NCI-H748 treated with DMSO at 0.1 percent for 48 hours (cell line): ENCODE measurements at regions not wholly inside any gene's neighbourhood (a gene's known extent, or its start where the extent isn't known, plus 50 kb on each side); places are given as distances from the start of the nearest gene placed in this dataset.
A peak's percentile ranks its signal among the peaks of the same experiment; 100 is the strongest.

Source experiments
- DNase-seq: peaks from one replicate; lab custom pipeline; 2025; lab: John Stamatoyannopoulos, UW

- DNase-seq = no peak
These were observed 1530.6 kb upstream of the CDH6 start for GRCh38 chr5:29662876-29663275.

DNA sequence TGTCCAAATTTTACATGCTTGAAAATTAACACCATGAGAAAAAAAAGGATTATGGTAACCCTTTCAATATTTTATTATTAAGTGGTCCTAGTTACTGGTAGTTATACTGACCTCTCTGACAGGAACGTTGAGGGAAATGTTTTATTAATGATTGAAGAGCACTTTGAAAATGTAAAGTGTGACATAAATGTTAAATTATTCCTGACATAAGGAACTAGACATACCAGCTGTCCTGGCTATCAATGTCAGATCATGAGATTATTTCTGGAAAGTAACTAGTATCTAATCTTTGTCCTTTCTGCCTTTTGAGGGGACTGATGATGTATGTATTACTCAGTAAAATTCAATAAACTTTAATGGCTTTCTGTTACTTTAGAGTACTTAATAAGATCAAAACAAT is 1538.5 kb upstream of the CDH6 start:
- DNase-seq = no peak

- no peak for DNase-seq
These were observed 1544.2 kb upstream of the CDH6 start for GRCh38 chr5:29649321-29649720.

- DNase-seq = no peak
These were observed 1550.9 kb upstream of the CDH6 start for GRCh38 chr5:29642601-29643000.

- no peak for DNase-seq
These were observed 1579.3 kb upstream of the CDH6 start for GRCh38 chr5:29614206-29614605.

DNA sequence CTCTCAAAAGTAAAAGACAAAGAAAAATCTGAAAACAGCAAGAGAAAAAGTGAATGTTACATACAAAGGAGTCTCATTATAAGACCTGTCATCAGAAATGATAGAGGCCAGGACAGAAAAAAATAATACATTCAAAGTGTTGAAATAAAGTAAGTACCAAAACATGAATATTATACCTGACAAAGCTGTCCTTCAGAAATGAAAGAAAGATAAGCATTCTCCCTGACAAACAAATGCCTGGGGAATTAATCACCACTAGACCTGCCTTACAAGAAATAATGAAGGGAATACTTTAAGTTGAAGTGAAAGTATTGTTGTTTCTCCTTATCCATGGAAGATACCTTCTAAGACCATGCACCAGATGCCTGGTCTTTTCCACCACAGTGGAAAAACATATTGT is 1605.2 kb upstream of the CDH6 start:
- DNase-seq = no peak

GRCh38 chr5:29587832-29588231 is 1605.7 kb upstream of the CDH6 start:
- DNase-seq = no peak

- DNase-seq = no peak
These were observed 1625.5 kb upstream of the CDH6 start for GRCh38 chr5:29568028-29568427.

GRCh38 chr5:29561564-29561963 is 1631.9 kb upstream of the CDH6 start:
- DNase-seq = no peak

- DNase-seq = no peak
These were observed 1643.0 kb upstream of the CDH6 start for GRCh38 chr5:29550523-29550922.

DNA sequence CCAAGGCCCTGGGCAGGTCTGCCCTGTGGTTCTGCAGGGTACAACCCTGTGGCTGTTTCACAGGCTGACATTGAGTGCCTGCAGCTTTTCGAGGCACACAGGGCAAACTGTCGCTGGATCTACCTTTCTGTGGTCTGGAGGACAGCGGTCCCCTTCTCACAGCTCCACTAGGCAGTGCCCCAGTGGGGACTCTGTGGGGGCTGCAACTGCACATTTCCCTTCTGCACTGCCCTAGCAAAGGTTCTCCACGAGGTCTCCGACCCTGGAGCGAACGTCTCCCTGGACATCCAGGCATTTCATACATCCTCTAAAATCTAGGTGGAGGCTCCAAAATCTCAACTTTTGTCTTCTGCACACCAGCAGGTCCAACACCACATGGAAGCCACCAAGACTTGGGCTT is 1645.2 kb upstream of the CDH6 start:
- DNase-seq = no peak

DNA sequence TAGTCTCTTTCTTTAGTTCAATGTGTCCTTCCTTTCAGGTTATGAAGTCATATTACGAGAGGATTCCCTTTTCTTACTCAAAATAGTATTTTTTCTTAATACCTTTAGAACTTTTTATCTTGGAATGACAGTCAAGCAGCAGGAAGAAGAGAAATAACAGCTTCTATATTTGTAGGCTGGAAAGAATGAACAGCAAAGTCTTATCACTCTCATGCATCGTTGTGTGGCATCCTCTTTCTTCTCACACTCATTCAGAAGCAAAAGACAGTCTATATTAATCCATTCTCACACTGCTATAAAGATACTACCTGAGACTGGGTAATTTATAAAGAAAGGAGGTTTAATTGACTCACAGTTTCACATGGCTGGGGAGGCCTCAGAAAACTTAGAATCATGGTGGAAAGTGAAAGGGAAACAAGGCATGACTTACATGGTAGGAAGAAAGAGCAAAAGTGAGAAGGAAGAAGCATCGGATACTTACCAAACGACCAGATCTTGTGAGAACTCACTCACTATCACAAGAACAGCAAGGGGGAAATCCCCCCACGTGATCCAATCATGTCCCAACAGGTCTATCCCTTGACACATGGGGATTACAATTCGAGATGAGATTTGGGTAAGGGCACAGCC is 1646.1 kb upstream of the CDH6 start:
- DNase-seq = no peak

- DNase-seq = no peak
These were observed 1650.0 kb upstream of the CDH6 start for GRCh38 chr5:29543501-29543900.

GRCh38 chr5:29524227-29524626 is 1669.3 kb upstream of the CDH6 start:
- no peak for DNase-seq

GRCh38 chr5:29518176-29518575 is 1675.3 kb upstream of the CDH6 start:
- peak; percentile 48 for DNase-seq

- DNase-seq = no peak
These were observed 1677.3 kb upstream of the CDH6 start for GRCh38 chr5:29516224-29516623.

- DNase-seq = no peak
These were observed 1685.4 kb upstream of the CDH6 start for GRCh38 chr5:29508131-29508530.

DNA sequence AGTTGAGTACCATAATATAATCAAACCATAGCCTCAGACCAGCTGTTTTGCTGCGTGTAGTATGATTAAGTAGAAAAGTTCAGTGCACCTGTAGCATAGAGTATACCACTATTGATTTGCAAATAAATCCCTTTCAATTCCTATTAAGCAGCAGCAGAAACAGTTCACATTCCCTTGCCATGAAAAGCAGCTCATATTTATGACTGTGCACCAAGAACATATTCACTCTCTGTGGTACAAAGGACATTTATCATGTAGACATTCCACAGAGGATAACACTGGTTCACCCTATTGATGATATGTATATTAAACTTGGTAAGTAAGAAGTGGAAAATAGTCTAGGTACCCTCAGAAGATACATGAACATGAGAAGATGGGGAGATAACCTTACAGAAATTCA is 1689.1 kb upstream of the CDH6 start:
- DNase-seq = no peak

- DNase-seq = no peak
These were observed 1694.6 kb upstream of the CDH6 start for GRCh38 chr5:29498860-29499259.

GRCh38 chr5:29498412-29498811 is 1695.1 kb upstream of the CDH6 start:
- no peak for DNase-seq

DNA sequence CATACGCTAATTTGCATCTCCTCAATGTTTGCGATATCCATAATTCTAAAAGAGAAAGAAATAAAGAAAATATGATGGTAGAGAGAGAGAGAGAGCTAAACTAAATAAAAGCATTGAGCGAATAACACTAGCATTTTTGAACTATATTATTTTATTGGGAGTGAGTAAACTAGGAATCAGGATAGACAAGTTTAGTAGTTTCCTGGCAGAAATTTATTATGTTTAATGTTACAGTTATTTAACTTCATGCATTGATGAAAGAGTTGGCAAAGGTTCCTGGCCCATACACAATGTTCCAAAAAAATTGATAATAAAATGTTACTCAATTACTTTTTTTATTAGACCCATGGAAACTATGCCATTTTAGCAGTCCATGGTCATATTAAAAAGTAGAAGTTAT is 1708.2 kb upstream of the CDH6 start:
- no peak for DNase-seq

- DNase-seq = no peak
These were observed 1723.9 kb upstream of the CDH6 start for GRCh38 chr5:29469581-29469980.

DNA sequence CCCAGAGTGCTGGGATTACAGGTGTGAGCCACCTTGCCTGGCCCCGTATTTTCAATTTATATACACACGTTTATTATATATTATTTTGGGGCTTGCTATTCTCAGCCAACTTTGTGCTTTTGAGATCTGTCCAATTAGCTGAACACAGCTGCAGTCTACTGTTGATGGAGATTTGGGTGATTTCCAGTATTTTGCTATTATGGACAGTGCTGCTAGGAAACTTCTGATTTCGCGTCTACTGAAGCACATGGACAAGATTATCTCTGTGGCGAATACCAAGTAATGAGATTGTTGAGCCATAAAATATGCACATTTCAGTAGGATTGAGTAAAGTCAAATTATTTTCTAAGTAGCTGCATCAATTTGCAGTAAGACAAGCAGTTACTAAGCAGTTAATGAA is 1731.2 kb upstream of the CDH6 start:
- no peak for DNase-seq

- DNase-seq = no peak
These were observed 1732.4 kb upstream of the CDH6 start for GRCh38 chr5:29460971-29461559.
